Pons (tissue), 1 donor: ENCODE measurements at regions not wholly inside any gene's neighbourhood (a gene's known extent, or its start where the extent isn't known, plus 50 kb on each side); places are given as distances from the start of the nearest gene placed in this dataset.
"Not testable (repeated sequence)": the region's sequence is repeated elsewhere in the genome, so short reads cannot be mapped to it uniquely, and the experiment has no call there.

Experiments used
- DNase-seq: peaks from one replicate; pipeline ENCODE4 v3.0.0-alpha.2; 2016; ENCODE audit warnings: low spot score

DNA sequence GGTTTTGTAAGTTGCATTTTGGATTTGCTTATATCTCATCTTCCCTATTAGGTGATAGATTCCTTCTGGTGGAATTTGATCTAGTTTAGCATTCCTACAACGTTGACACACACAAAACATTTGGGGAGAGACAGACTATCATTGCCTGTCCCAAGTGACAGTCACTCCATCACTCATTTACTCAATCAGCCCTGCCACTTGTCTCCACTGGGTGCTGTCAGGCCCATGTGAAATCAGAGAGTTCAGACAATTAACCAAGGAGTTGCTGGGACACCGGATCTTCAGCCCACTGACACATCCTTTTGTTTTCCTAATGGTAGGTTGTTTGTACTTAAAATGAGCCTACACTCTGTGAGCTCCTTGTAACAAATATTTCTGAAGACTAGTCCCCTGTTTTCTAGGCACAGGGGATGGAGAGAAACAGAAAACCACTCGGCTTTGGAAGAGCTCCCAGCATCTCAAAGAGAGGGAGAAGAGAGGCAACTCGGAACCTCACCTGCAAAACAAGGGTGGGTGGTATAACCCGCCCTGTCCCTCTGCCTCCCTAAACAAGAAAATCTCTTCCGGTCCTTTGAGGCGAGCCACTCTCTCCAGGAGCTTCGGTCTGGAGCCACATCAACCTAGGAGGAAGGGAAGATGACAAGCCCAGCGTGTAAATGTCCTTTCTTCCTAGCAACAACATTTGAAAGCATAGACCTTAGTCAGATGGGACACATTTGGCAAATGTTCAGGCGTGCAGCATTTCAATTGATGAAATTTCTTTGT lies 440.9 kb upstream of the KLF12 start:
- DNase-seq: no peak

DNA sequence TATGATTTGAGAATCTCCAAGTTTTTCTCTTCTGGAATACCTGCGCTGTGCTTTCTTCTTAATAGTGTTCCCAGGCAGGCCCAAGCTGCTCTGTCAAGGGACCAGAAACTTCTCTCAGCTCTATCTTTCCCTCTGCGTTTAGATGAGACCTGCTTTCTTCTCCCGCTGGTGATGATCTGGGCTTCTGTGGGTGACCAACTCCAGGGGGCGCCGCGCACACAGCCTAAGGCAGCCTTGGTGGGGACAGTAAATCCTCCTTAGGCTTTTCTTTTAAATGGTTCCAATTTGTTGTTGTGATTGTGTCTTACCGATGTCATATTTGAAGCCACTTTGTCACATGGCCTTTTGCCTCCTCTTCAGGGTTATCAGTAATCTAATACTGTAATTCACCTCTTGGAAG lies 439.4 kb upstream of the KLF12 start:
- DNase-seq: no peak

DNA sequence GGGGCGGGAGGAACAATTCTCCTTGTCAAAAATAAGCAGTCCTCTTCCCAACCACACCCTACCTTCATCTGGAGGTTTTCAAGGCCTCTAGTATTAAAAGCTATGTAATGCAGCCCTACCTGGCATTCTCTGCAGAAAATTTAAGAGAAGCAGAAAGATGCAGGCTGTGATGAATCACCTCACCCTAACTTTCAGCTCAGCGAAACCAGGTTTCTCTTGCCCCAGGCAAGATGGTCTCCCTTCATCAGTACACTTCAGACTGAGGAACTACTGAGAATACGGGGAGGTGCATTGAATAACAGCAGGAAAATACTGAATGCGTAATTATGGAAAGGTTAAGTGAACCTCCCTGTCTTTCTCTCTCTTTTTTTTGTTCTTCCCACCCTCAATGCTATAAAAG lies 437.6 kb upstream of the KLF12 start:
- no peak for DNase-seq

DNA sequence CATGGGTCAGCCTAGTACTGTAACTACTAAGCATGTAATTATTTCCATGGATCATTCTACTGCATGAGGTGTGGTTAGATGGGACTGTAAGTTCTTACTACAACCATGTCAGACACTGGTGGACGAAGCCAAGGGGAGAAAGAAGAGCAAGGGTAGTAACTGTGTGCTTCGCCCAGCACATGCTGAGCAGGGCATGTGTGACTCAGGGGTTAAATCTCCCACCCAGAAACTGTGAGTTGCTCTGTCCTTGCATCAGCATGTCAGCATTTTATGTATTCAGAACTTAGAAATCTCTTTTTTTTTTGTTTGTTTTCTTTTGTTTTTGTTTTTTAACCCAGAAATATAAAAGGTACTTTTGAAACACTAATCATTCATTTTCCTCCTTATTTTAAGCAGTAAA lies 436.6 kb upstream of the KLF12 start:
- DNase-seq: no peak

DNA sequence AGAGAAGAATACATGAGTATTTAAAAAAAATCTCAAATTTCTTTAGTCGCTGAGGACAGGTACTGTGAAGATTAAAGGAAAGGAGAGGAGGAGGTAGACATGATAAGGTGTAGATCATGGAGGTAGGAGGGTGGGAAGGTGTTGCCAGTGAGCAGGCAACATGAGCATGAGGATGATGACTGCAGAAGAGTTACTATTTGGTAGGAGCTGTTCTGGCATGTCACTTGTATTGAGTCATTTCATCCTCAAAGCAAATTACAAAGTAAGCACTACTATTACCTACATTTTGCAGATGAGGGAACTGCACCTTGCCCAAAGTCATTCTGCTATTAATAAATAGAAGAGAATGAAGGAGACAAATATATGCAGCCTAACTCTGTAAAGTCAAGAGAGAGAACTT lies 435.8 kb upstream of the KLF12 start:
- no peak for DNase-seq

DNA sequence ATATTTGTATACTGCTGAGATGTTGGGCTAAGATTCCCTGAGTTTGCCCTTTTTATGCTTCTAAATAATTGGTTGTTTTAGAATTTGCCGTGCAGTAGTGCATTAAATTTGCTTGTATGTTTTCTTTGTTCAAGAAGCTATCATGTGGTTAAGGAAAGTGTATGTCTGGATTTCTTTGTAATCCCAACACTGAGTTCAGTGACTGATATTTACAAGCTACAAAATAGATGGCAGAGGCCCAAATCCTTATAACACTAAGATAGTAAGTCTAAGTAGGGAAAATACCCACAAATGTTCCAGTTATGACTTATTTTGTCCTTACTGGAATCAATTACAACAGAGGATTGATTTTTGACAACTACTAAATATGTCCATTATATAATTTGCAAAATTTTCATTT lies 435.0 kb upstream of the KLF12 start:
- no peak for DNase-seq

DNA sequence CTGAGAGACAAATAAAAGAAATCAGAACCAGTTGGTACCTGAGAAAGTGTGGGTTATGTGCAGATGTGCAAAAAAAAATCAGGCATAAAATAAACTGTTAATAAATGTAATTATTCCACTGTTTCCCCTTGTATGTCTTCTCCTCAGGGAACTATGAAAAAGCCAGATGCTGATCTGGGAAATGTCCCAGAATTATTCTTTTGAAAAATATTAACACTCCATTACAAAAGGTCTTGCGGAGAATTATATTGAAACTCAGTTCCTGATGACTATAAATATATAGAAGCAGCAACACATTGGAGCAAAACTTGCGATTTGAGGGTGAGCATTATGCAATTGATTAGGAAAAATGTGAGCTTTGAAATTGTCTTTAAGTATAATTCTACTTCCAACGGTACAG lies 433.3 kb upstream of the KLF12 start:
- no peak for DNase-seq

DNA sequence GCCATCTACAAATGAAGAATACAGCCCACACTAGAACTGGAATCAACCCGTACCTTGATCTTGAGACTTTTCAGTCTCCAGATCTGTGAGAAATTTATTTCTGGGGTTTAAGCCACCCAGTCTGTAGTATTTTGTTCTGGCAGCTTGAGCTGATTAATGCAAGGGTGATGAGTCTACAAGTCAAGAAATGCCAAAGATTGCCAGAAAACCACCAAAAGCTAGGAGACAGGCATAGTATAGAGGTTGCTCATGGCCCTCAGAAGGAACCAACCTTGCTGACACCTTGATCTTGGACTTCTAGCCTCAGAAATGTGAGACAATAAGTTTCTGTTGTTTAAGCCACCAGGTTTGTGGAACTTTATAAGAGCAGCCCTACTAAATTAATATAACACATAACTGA lies 428.2 kb upstream of the KLF12 start:
- no peak for DNase-seq

DNA sequence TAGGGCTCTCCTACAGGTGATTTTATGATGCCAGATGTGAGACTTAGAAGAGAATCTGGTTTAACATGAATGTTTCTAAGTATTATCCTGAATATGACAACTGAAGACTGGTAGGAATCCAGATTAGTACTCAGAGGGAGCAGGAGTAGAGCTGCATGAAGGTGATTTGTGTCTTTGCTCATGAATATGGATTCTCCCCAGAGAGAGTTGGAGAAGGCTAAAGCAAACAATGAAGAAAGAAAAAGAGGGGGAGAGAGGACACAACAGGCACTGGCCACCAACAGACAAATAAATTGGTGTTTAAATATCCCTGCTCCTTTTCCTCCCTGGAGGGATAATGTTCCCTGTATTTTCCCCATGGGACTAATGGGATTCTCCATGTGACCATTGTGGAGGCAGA lies 427.0 kb upstream of the KLF12 start:
- no peak for DNase-seq

DNA sequence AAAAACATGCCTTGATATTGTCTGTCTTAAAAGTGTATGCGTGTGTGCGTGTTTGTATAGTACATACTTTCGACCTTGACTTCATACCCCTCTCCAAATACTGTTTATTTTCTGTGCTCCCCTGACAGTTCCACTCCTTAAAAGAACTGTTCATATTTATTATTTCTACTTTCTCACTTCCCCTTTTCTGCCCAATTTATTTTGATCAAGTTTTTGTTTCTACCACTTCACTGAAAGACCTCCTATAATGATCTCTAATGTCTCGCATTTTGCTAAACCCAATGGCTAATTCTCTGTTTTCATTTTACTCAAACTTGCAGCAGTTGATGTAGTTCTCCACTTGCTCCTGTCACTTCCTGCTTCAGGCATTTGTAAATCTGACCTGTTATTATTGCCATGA lies 426.1 kb upstream of the KLF12 start:
- DNase-seq: no peak

DNA sequence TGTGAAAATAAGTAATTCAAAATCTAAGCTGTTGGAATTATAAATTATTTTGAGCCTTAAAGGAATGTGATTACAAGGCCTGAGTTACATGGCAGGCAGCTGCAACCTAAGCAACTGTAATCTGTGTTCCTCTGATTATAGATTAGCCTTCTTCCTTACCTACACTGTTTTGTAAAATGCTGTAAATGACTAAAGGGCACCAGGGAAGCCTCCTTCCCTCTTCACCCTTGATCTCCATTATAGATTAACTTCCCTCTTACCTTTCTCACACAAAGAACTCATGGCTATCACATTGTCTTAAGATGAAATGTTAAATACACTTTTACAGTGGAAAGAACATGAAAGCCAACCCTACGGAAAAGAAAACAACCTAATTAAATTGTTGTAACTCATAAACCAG lies 423.7 kb upstream of the KLF12 start:
- DNase-seq: no peak

DNA sequence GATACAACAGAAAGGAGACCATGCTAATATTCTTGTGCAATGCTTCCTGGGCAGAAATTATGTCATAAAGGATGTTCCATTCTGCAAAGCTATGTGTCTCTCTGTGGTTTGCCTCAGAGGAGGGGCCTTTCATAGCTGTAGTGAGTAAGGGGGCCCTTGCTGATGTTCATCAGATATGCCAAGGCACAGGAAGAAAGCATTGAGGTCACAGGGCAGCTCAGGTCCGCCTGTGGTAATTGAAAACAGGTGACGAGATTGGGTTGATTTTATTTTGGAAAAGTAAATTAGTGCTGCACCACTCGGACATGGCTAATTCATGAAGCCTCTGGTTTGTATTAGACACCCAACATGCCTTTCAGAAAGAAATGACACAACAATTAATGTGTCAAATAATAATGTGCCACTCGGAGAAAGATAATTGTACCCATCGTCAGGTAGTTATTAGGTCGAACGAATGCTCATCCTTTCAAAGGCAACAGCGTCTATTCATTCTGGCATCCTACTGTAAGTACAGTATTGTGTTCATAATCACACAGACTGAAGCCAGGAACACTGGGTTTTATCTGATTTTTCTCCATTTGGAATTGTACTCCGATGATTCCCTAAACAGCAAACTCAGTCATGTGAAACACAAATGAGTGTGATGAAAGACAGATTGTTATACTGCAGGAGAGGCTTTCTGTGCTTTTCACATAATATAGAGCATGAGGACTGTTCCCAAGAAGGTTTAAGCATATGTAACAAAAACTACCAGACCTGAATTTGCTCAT lies 421.6 kb upstream of the KLF12 start:
- no peak for DNase-seq

DNA sequence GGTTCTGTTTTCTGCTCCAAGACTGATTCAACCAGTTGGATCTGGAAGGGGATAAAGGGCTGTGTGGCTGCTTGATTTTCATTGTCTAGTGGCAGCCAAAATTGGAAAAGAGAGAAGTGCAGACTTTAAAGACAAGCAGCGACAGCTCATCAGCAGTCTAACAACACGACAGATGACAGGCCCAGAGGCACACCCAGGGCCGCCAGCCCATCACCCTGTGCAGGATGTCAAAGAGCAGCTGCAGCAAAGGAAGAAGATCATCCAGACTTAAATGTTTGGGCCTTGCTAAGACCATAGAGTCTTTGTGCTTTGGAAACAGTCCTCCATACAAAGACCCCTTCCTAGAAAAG lies 421.0 kb upstream of the KLF12 start:
- DNase-seq: no peak

DNA sequence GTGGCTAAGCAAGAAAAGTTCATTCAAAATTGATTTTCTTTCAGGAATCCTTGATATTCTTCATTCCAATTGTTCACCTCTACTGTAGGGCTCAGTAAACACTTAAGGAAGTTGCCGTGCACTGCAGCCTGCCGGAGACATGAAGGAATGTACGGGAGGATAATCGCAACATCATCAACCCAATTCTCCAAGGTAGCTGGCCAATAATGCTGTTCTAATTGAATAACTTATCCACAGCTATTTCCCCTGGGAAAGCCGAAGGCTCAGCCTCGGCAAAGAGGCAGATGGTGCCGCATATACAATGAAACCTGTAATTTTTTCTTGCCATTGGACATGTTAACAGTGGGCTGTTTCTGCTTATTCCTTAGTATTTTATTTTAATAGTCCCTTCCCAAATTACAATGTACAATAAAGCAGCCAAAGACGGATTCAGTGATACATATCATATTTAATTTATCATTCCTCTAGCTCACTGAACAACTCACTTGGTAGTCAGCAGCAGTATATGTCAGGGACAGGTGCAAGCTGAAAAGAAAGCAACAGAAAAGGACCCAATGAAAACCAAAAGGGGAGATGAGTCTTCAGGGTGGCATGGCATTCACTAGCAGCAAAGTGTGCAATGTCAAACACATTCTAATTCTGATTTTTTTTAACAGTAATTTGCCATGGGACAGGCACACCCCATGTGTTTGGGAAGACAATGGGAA lies 420.5 kb upstream of the KLF12 start:
- DNase-seq: no peak

DNA sequence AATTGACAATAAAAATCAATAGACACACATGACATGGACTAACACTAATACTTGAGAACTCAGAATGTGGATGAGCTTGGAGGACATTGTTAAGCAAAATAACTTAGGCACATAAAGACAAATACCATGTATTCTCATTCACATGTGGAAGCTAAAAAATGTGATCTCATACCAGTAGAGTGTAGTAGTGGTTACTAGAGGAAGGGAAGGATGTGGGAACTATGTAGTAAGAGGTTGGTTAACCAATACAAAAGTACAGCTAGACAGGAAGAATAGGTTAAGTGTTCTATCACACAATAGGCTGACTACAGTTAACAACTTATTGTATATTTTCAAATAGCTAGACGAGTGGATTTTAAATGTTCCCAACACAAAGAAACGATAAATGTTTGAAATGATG lies 415.8 kb upstream of the KLF12 start:
- no peak for DNase-seq

DNA sequence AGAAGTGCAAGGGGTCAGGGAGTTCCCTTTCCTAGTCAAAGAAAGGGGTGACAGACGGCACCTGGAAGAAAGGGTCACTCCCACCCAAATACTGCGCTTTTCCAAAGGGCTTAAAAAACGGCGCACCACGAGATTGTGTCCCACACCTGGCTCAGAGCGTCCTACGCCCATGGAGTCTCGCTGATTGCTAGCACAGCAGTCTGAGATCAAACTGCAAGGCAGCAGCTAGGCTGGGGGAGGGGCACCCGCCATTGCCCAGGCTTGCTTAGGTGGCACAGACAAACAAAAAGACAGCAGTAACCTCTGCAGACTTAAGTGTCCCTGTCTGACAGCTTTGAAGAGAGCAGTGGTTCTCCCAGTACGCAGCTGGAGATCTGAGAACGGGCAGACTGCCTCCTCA lies 402.4 kb upstream of the KLF12 start:
- DNase-seq: not testable (repeated sequence)

DNA sequence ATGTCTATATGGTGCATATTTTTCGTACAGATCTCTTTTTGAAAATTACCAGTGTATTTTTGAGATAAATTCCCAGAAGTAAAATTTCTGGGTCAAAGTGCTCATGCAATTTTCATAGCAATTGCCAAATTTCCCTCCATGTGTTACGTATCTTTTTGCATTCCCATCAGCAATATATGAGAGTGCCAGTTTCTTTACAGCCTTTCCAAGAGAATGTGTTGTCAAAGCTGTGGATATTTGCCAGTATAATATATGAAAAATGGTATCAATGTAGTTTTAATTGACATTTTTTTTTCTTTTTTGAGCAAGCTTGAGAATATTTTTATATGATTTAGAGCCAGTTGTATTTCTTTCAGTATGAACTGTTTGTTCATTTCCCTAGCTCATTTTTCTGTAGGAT lies 399.0 kb upstream of the KLF12 start:
- no peak for DNase-seq

DNA sequence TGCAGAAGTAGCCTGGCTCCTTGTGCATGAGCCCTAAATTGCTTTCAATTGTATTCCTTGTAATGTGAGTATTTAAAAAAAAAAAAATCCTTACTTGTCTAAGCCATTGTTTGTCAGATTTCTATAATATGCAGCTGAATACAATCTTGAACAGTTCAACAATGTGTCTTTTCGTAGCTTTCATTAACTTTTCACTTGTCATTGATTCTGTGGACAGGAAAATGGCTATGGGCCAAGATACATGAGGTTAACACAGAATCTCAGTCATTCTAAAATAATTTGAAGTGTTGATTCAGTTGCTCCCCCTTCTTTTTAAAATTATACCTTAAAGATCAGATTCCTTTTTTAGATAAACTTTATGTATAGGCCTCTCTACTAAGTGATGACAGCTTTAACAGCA lies 395.8 kb upstream of the KLF12 start:
- no peak for DNase-seq

DNA sequence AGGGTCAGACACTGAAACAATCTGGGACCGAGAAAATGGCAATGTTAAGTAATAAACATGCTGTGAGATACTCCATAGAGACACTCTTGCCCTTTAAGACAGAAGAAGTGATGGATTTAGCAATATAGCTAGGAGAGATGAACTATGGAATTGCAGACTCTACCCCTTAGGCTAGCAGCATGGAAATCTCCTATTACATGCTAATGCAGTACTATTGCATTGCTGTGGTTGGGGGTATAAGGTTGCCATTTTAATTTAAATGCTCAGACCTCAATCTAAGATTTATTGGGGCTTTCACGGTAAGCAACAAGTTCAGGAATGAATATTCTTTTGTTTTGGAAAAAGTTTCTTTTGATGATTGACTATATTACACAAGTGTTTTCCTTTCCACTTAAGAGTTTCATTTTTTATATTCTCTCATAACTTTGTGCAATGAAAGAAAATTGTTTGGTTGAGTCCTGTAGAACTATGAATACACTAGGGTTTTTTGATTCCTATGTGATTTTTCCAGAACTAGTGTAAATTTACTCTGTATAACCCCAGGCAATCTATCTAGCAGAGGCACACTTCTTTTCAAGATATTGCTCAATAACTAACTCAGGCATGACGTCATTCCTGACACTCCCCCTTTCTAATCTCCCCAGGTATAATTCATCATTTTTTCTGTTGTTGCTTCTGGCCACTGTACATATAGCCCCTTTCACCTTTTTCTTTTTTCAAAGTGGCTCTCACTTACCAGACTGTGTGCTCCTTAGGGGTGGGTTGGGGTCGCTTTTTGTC lies 394.7 kb upstream of the KLF12 start:
- DNase-seq: no peak

DNA sequence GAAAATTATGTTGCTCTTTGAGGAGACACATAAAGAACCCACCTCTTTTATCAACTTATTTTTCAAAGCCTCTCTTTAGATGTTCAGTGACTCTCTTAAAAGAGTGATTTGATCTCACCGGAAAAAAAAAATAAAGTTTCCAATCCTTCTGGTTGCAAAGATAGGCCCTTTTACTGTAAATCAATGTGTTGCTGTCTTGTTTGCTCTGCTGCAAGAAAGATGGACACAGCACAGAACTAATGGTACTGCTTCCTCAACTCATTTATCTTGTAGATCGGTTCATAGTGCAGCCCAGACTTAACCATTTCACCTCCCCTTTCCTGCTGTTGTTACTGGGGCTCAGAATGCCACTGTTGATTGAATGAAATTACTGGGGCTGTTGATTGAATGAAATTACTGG lies 388.9 kb upstream of the KLF12 start:
- no peak for DNase-seq

DNA sequence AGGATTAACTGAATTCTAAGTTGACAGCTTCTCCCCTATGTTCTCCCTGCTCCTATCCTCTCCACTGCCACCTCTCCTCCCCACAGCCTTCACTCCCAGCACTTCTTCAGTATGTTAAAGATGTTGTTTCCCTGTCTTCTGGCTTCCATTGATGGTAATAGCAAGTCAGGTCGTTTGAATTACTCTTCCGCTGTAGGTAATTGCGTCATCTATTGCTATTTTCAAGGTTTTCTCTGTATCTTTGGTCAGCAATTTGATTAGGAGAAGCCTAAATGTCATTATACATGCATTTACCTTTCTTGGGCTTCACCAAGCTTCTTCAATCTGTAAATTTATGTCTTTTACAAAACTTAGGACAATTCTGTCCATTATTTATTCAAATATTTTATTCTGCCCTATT lies 377.3 kb upstream of the KLF12 start:
- DNase-seq: no peak

DNA sequence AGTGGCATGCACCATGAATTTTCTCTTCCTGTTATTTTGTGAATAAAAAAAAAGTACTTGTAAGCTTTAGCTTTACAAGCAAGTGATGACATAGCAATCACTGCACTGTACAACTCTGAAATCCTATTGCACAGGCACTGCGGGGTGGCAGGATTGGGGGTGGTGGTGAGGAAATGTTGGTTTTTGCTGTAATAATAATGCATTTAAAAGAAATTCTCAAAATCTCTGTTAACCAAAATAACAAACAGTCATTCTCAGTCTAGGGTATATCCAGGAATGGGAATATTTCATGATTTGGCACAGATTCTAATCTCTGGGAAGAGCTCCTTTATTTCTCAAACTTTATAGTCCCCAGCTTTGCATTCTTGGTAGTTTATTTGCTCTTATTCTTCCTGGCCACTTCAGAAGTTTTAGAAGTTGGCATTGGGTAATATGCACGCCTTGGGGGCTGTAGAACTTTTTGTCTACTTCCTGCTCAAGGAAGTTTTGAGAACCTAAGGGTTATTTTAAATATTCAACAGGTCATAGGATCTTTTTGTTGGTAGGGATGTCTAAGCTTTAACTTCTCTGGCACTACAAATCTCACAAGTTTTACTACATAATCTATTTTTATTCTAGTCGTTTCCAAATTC lies 353.0 kb upstream of the KLF12 start:
- no peak for DNase-seq
